SK-N-SH (cell line): ENCODE measurements at regions not wholly inside any gene's neighbourhood (a gene's known extent, or its start where the extent isn't known, plus 50 kb on each side); places are given as distances from the start of the nearest gene placed in this dataset.

ENCODE experiments used
- CTCF ChIA-PET: fragments of 300-600, 350-600 bp; formaldehyde crosslinking; extraction: SDS; loops from one replicate; lab custom pipeline; 2021; lab: Yijun Ruan, JAX
- POLR2A ChIA-PET: fragments of 350-600 bp; sonication (Branson Sonifier 250); formaldehyde crosslinking; extraction: SDS; loops from one replicate; lab custom pipeline; 2020; ENCODE audit warnings: antibody characterized with exemption, inconsistent platforms; lab: Yijun Ruan, JAX
- DNase-seq: peaks from one replicate; pipeline ENCODE4 v3.0.0; 2012
- H2AFZ ChIP-seq: fragments of 200-600 bp; sonication (generic); 2 replicates; pipeline ENCODE4 v1.8.1; 2016; ENCODE audit warnings: antibody characterized with exemption, mild to moderate bottlenecking, low read depth
- H3F3A ChIP-seq: fragments of 200-600 bp; sonication (generic); replicated peaks from 2 replicates; pipeline ENCODE3; 2016; ENCODE audit warnings: antibody characterized with exemption, mild to moderate bottlenecking; ENCODE audit not compliant: insufficient read depth
- H3K27ac ChIP-seq, 2 experiments: fragments of 200-500 bp in 1 of 2; fragments of 200-600 bp in 1 of 2; sonication (Bioruptor generic) in 1 of 2; sonication (generic), shearing (Covaris generic) in 1 of 2; 2 replicates each; pipeline versions ENCODE4 v1.5.1 to v1.6.1; 2014 to 2016; ENCODE audit warnings: low read depth in 2 of 2, inconsistent platforms in 1 of 2, low read length in 1 of 2, mild to moderate bottlenecking in 1 of 2, mixed read lengths in 1 of 2
- H3K27me3 ChIP-seq: fragments of 200-600 bp; sonication (generic), shearing (Covaris generic); 2 replicates; pipeline ENCODE4 v1.6.1; 2016; ENCODE audit warnings: mixed run types; ENCODE audit not compliant: insufficient read depth
- H3K36me3 ChIP-seq, 2 experiments: fragments of 200-500 bp in 1 of 2; fragments of 200-600 bp in 1 of 2; sonication (Bioruptor generic) in 1 of 2; sonication (generic) in 1 of 2; replicated peaks in 1 of 2; 2 replicates each; pipeline versions ENCODE3 to v1.5.1; 2014 to 2016; ENCODE audit warnings: low read length in 1 of 2, mild to moderate bottlenecking in 1 of 2; ENCODE audit not compliant: insufficient read depth in 2 of 2, control insufficient read depth in 1 of 2
- H3K4me1 ChIP-seq, 2 experiments: fragments of 200-500 bp in 1 of 2; fragments of 200-600 bp in 1 of 2; sonication (Bioruptor generic) in 1 of 2; sonication (generic), shearing (Covaris generic) in 1 of 2; 2 replicates each; pipeline versions ENCODE4 v1.5.1 to v1.6.1; 2014 to 2016; ENCODE audit warnings: low read depth in 1 of 2, low read length in 1 of 2, mixed run types in 1 of 2; ENCODE audit not compliant: insufficient read depth in 2 of 2, control insufficient read depth in 1 of 2
- H3K4me2 ChIP-seq: fragments of 200-600 bp; sonication (generic), shearing (Covaris generic); 2 replicates; pipeline ENCODE4 v1.6.1; 2017; ENCODE audit warnings: mixed run types
- H3K4me3 ChIP-seq, 2 experiments: fragments of 200-500 bp in 1 of 2; fragments of 200-600 bp in 1 of 2; sonication (Bioruptor generic) in 1 of 2; sonication (generic), shearing (Covaris generic) in 1 of 2; 2 replicates each; pipeline versions ENCODE4 v1.5.1 to v1.8.1; 2014 to 2016; ENCODE audit warnings: low read depth in 2 of 2, inconsistent platforms in 1 of 2, low read length in 1 of 2, mild to moderate bottlenecking in 1 of 2, mixed read lengths in 1 of 2, moderate library complexity in 1 of 2
- H3K79me2 ChIP-seq: fragments of 200-600 bp; sonication (generic); 2 replicates; pipeline ENCODE4 v1.8.1; 2017; ENCODE audit warnings: mild to moderate bottlenecking; ENCODE audit not compliant: insufficient read depth
- H3K9ac ChIP-seq: fragments of 200-600 bp; sonication (generic); 2 replicates; pipeline ENCODE4 v1.6.1; 2017; ENCODE audit warnings: mixed run types
- H3K9me2 ChIP-seq: fragments of 200-600 bp; sonication (generic); 2 replicates; pipeline ENCODE4 v1.6.1; 2017; ENCODE audit warnings: mixed run types
- H3K9me3 ChIP-seq: fragments of 200-600 bp; sonication (generic); 2 replicates; pipeline ENCODE4 v1.6.1; 2017; ENCODE audit warnings: mixed run types, mild to moderate bottlenecking, moderate library complexity
- H4K20me1 ChIP-seq: fragments of 200-600 bp; sonication (generic); 2 replicates; pipeline ENCODE4 v1.6.1; 2017; ENCODE audit warnings: mild to moderate bottlenecking, mixed run types; ENCODE audit not compliant: insufficient read depth
- CHD2 ChIP-seq: fragments of 150-350 bp; IDR thresholded peaks from 2 replicates; pipeline ENCODE4 v1.6.1; 2018; ENCODE audit warnings: low read length; ENCODE audit not compliant: partially characterized antibody
- ELF1 ChIP-seq: IDR thresholded peaks from 2 replicates; pipeline ENCODE4 v1.4.0; 2012
- EP300 ChIP-seq, 2 experiments: IDR thresholded peaks; 2 replicates each; pipeline versions ENCODE4 v1.4.0 to v1.6.1; 2012; ENCODE audit warnings: borderline replicate concordance in 1 of 2, low read depth in 1 of 2, low read length in 1 of 2
- GATA2 ChIP-seq: sonication (generic); formaldehyde crosslinking; IDR thresholded peaks from 2 replicates; pipeline ENCODE4 v1.5.0; 2020; ENCODE audit warnings: mild to moderate bottlenecking, missing genetic modification reagents
- MAX ChIP-seq: IDR thresholded peaks from 2 replicates; pipeline ENCODE4 v1.4.0; 2012; ENCODE audit warnings: low read depth
- NRF1 ChIP-seq: IDR thresholded peaks from 2 replicates; pipeline ENCODE4 v1.6.1; 2012; ENCODE audit warnings: low read depth, mild to moderate bottlenecking, low read length
- POLR2AphosphoS5 ChIP-seq: IDR thresholded peaks from 2 replicates; pipeline ENCODE4 v1.6.1; 2012; ENCODE audit warnings: low read depth, low read length
- REST ChIP-seq: IDR thresholded peaks from 2 replicates; pipeline ENCODE4 v1.6.1; 2012; ENCODE audit warnings: mild to moderate bottlenecking, low read depth, low read length, moderate library complexity
- RFX5 ChIP-seq: IDR thresholded peaks from 2 replicates; pipeline ENCODE4 v1.6.1; 2012; ENCODE audit warnings: mild to moderate bottlenecking, improper control_type of control experiment, low read length
- RXRA ChIP-seq: IDR thresholded peaks from 2 replicates; pipeline ENCODE4 v1.4.0; 2012; ENCODE audit warnings: low read depth, mild to moderate bottlenecking, borderline replicate concordance
- SIN3A ChIP-seq: IDR thresholded peaks from 2 replicates; pipeline ENCODE4 v1.6.1; 2012; ENCODE audit warnings: low read depth, mild to moderate bottlenecking, low read length, moderate library complexity, borderline replicate concordance
- TAF1 ChIP-seq: IDR thresholded peaks from 2 replicates; pipeline ENCODE4 v1.6.1; 2012; ENCODE audit warnings: low read depth, mild to moderate bottlenecking, low read length, moderate library complexity, borderline replicate concordance
- TEAD4 ChIP-seq: IDR thresholded peaks from 2 replicates; pipeline ENCODE4 v1.4.0; 2012; ENCODE audit warnings: mild to moderate bottlenecking, borderline replicate concordance; ENCODE audit not compliant: insufficient read depth
- WGBS: methylation state at CpG from one replicate; pipeline ENCODE4 v1.1.6; 2017; ENCODE audit warnings: low lambda C conversion rate; 5-methylcytosine and 5-hydroxymethylcytosine counted together
- TF ChIP-seq, protein P1 (sequence below): fragments of 150-350 bp; IDR thresholded peaks from 2 replicates; pipeline ENCODE4 v1.6.1; 2016; ENCODE audit warnings: mild to moderate bottlenecking, low read depth, low read length
- TF ChIP-seq, protein P2 (sequence below): IDR thresholded peaks from 2 replicates; pipeline ENCODE4 v1.4.0; 2012; ENCODE audit warnings: low read depth, borderline replicate concordance

- TF ChIP-seq REST (no peak), RFX5 (no peak), CHD2 (no peak), ELF1 (no peak), EP300 (IDR thresholded peaks at IDR 0.05; ENCODE audit: borderline replicate concordance in 1 of 2, low read depth in 1 of 2, low read length in 1 of 2) (no peak), RXRA (no peak), SIN3A (no peak)
- TF ChIP-seq, protein P1, sequence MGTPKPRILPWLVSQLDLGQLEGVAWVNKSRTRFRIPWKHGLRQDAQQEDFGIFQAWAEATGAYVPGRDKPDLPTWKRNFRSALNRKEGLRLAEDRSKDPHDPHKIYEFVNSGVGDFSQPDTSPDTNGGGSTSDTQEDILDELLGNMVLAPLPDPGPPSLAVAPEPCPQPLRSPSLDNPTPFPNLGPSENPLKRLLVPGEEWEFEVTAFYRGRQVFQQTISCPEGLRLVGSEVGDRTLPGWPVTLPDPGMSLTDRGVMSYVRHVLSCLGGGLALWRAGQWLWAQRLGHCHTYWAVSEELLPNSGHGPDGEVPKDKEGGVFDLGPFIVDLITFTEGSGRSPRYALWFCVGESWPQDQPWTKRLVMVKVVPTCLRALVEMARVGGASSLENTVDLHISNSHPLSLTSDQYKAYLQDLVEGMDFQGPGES, result no peak
These were observed 1107.6 kb downstream of the C4orf33 start (continued) for GRCh38 chr4:130203571-130203970.

DNA sequence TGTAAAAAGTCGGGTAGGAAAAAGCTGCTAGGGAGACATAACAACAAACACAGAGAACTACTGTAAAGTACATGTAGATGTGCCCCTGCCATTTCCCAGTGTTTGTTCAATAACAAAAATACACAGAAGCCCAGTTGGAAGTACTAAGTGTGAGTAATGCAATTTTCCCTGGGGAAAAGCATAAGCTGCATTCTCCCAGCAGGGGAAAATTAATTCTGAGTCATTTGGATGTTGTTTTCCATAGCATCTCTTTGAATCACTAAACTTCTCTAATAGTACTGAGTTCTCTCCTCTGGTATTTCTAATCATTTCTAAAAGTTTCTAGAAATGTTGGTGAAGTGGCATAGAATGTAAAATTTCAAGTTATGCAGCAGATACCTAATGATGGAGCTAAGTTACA is 1114.9 kb downstream of the C4orf33 start:
- Histone ChIP-seq H3K4me3 (no peak overlapping the region), H3K9ac (no peak overlapping the region), H3K9me3 (no peaks in the 10 kb centered on the region), H3K4me2 (no peak overlapping the region), H3F3A (no peaks in the 10 kb centered on the region), H3K4me1 (no peaks in the 10 kb centered on the region), H3K9me2 (no peaks in the 10 kb centered on the region), H3K79me2 (no peaks in the 10 kb centered on the region), H2AFZ (no peak overlapping the region), H4K20me1 (no peaks in the 10 kb centered on the region), H3K36me3 (no peaks in the 10 kb centered on the region), H3K27ac (0 out of 4 replicates have a peak overlapping the region, but pooled peaks of 1 of the 2 experiments have one; percentile 28), H3K27me3 (no peaks in the 10 kb centered on the region)
- WGBS, result 0% methylated on average over 1 of the region's 1 CpG
- TF ChIP-seq ELF1 (no peak), POLR2AphosphoS5 (no peak)
- POLR2A ChIA-PET, result no interaction called here
- no peak for DNase-seq
- CTCF ChIA-PET, result interaction anchor here (0.9 to 1.1 kb wide), 2 partner anchors 11 to 72 kb away, joined by 3 read pairs; no protein-coding TSS in a partner anchor

GRCh38 chr4:130214268-130214667 is 1118.3 kb downstream of the C4orf33 start:
- no peaks in the 10 kb centered on the region for H3K4me1 ChIP-seq
- H3K36me3 ChIP-seq, result no peaks in the 10 kb centered on the region
- H3K27ac ChIP-seq, result no peak overlapping the region
- ChIA-PET CTCF (no interaction called here), POLR2A (no interaction called here)
- no peak overlapping the region for H3K9ac ChIP-seq
- H3F3A ChIP-seq, result no peaks in the 10 kb centered on the region
- no peak for DNase-seq
- 10% methylated on average over 3 of the region's 3 CpGs for WGBS
- H3K9me2 ChIP-seq, result no peaks in the 10 kb centered on the region
- H3K27me3 ChIP-seq, result no peaks in the 10 kb centered on the region
- H3K9me3 ChIP-seq, result no peaks in the 10 kb centered on the region
- no peak for TF ChIP-seq GATA2 (CRISPR knock-in tag)
- TF ChIP-seq MAX, result no peak
- TF ChIP-seq TAF1, result no peak
- TF ChIP-seq, protein P2, sequence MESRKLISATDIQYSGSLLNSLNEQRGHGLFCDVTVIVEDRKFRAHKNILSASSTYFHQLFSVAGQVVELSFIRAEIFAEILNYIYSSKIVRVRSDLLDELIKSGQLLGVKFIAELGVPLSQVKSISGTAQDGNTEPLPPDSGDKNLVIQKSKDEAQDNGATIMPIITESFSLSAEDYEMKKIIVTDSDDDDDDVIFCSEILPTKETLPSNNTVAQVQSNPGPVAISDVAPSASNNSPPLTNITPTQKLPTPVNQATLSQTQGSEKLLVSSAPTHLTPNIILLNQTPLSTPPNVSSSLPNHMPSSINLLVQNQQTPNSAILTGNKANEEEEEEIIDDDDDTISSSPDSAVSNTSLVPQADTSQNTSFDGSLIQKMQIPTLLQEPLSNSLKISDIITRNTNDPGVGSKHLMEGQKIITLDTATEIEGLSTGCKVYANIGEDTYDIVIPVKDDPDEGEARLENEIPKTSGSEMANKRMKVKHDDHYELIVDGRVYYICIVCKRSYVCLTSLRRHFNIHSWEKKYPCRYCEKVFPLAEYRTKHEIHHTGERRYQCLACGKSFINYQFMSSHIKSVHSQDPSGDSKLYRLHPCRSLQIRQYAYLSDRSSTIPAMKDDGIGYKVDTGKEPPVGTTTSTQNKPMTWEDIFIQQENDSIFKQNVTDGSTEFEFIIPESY, result no peak
- no peak for TF ChIP-seq NRF1
- TF ChIP-seq TEAD4, result no peak
- H2AFZ ChIP-seq, result no peak overlapping the region; the same call in 1 of the 2 replicates
- no peaks in the 10 kb centered on the region for H3K79me2 ChIP-seq
- H3K4me2 ChIP-seq, result no peak overlapping the region
- H3K4me3 ChIP-seq, result no peak overlapping the region
- no peaks in the 10 kb centered on the region for H4K20me1 ChIP-seq
